ENCODE measurements at regions not wholly inside any gene's neighbourhood (a gene's known extent, or its start where the extent isn't known, plus 50 kb on each side); places are given as distances from the start of the nearest gene placed in this dataset.

DNA sequence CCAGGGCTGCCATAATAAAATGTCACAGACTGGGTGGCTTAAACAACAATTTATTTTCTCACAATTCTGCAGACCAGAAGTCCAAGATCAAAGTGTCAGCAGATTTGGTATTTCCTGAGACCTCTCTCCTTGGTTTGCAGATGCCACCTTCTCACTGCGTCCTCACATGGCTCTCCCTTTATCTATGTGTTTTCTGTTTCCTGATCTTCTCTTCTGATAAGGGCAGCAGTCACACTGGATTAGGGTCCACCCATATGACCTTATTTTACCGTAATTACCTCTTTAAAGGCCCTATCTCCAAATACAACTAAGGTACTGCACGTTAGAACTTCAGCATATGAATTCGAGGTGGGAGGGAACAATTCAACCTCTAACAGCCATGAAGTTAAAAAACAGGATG is 238.9 kb upstream of the API5 start:
- no TSS peak for BruUV-seq (replicated peaks)
- TF ChIP-seq POLR2A (IDR thresholded peaks at IDR 0.05; ENCODE audit: low read depth, low read length) (no peak), FOS (IDR thresholded peaks at IDR 0.05; ENCODE audit: borderline replicate concordance, insufficient read depth, low read length) (no peak), POLR2AphosphoS5 (IDR thresholded peaks at IDR 0.05; ENCODE audit: insufficient read depth, low read depth, low read length) (no peak), JUN (IDR thresholded peaks at IDR 0.05; ENCODE audit: borderline replicate concordance, insufficient read depth, insufficient read length, low read depth) (no peak), MYC (IDR thresholded peaks at IDR 0.05; ENCODE audit: low read depth, low read length) (no peak), EZH2 (IDR thresholded peaks at IDR 0.05; ENCODE audit: borderline replicate concordance, low read depth, low read length, severe bottlenecking) (no peak), GATA2 (IDR thresholded peaks at IDR 0.05; ENCODE audit: insufficient read depth, insufficient read length, low read depth, low read length) (no peak)
- TF ChIP-seq, protein P1, sequence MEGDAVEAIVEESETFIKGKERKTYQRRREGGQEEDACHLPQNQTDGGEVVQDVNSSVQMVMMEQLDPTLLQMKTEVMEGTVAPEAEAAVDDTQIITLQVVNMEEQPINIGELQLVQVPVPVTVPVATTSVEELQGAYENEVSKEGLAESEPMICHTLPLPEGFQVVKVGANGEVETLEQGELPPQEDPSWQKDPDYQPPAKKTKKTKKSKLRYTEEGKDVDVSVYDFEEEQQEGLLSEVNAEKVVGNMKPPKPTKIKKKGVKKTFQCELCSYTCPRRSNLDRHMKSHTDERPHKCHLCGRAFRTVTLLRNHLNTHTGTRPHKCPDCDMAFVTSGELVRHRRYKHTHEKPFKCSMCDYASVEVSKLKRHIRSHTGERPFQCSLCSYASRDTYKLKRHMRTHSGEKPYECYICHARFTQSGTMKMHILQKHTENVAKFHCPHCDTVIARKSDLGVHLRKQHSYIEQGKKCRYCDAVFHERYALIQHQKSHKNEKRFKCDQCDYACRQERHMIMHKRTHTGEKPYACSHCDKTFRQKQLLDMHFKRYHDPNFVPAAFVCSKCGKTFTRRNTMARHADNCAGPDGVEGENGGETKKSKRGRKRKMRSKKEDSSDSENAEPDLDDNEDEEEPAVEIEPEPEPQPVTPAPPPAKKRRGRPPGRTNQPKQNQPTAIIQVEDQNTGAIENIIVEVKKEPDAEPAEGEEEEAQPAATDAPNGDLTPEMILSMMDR (IDR thresholded peaks at IDR 0.05; ENCODE audit: extremely low read depth in 1 of 2, insufficient read depth in 1 of 2, low read depth in 1 of 2, low read length in 2 of 2), result no peak
- TF ChIP-seq, protein P2, sequence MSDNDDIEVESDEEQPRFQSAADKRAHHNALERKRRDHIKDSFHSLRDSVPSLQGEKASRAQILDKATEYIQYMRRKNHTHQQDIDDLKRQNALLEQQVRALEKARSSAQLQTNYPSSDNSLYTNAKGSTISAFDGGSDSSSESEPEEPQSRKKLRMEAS (IDR thresholded peaks at IDR 0.05; ENCODE audit: insufficient read depth, insufficient read length), result no peak

More for the DNA sequence above, 238.9 kb upstream of the API5 start:
- H3K36me3 ChIP-seq (ENCODE audit: control insufficient read depth in 2 of 2, extremely low read depth in 1 of 2, insufficient read depth in 2 of 2, low read length in 2 of 2), result no peaks in the 10 kb centered on the region
- DNase-seq (ENCODE audit: low read depth, low spot score) (no peak), FAIRE-seq (no peak)
- H3K4me3 ChIP-seq (replicated peaks in 1 of 3; ENCODE audit: insufficient read depth in 1 of 3, low read depth in 1 of 3, low read length in 3 of 3), result no peak overlapping the region
- H2AFZ ChIP-seq (ENCODE audit: low read depth, low read length), result no peak overlapping the region
- dilution Hi-C loops (cut with MboI; ENCODE audit: extremely low pct_ligation_motif_present, low sequenced_read_pairs), result no loop called here
- no peaks in the 10 kb centered on the region for H3K4me1 ChIP-seq (ENCODE audit: control insufficient read depth, extremely low read depth, insufficient read depth, low read length)
- no peaks in the 10 kb centered on the region for H3K27me3 ChIP-seq (ENCODE audit: control insufficient read depth in 2 of 2, insufficient read depth in 2 of 2, low read length in 2 of 2)
- peaks cover 3% of the 10 kb centered on the region for H3K9me3 ChIP-seq (replicated peaks; ENCODE audit: control insufficient read depth, insufficient read depth, low read length)
- no peak overlapping the region for H3K4me2 ChIP-seq (ENCODE audit: insufficient read depth, low read length)
- no peak overlapping the region for H3K27ac ChIP-seq (ENCODE audit: insufficient read depth, low read depth, low read length)
- H3K9ac ChIP-seq (replicated peaks; ENCODE audit: extremely low read depth, insufficient read depth, low read length), result no peak overlapping the region
- H4K20me1 ChIP-seq (replicated peaks; ENCODE audit: control insufficient read depth, extremely low read depth, insufficient read depth, low read length), result no peaks in the 10 kb centered on the region
- intact Hi-C loops (cut with micrococcal nuclease), result no loop called here
- CTCF ChIA-PET, result no interaction called here
- POLR2A ChIA-PET, result no interaction called here
- no peaks in the 10 kb centered on the region for H3K79me2 ChIP-seq (ENCODE audit: control insufficient read depth, insufficient read depth, low read length)
- H3K9me1 ChIP-seq (replicated peaks; ENCODE audit: control insufficient read depth, extremely low read depth, insufficient read depth, low read length), result no peaks in the 10 kb centered on the region

All from endothelial cell of umbilical vein (primary cell).